DOHH2 (cell line): ENCODE measurements at regions not wholly inside any gene's neighbourhood (a gene's known extent, or its start where the extent isn't known, plus 50 kb on each side); places are given as distances from the start of the nearest gene placed in this dataset.

Experiments used
- H3F3A ChIP-seq: fragments of 200-600 bp; sonication (generic), shearing (Covaris generic); 2 replicates; pipeline ENCODE4 v1.6.0; 2016; ENCODE audit warnings: antibody characterized with exemption, mild to moderate bottlenecking; ENCODE audit not compliant: control insufficient read depth, insufficient read depth
- H3K27ac ChIP-seq: fragments of 200-600 bp; sonication (generic); 2 replicates; pipeline ENCODE4 v1.5.1; 2014; ENCODE audit warnings: low read depth, mild to moderate bottlenecking, low read length, moderate library complexity
- H3K27me3 ChIP-seq: fragments of 200-600 bp; sonication (generic); 2 replicates; pipeline ENCODE4 v1.6.1; 2014; ENCODE audit warnings: mild to moderate bottlenecking, low read length, mixed read lengths; ENCODE audit not compliant: control insufficient read depth
- H3K36me3 ChIP-seq: fragments of 200-600 bp; sonication (generic); 2 replicates; pipeline ENCODE4 v1.6.1; 2014; ENCODE audit warnings: mild to moderate bottlenecking, low read length, moderate library complexity, mixed read lengths; ENCODE audit not compliant: control insufficient read depth
- H3K4me1 ChIP-seq: fragments of 200-600 bp; sonication (generic); 2 replicates; pipeline ENCODE4 v1.6.1; 2014; ENCODE audit warnings: mild to moderate bottlenecking, low read length, mixed read lengths; ENCODE audit not compliant: control insufficient read depth
- H3K4me2 ChIP-seq: fragments of 200-600 bp; sonication (generic); 2 replicates; pipeline ENCODE4 v1.6.0; 2014; ENCODE audit warnings: mild to moderate bottlenecking, low read length, moderate library complexity
- H3K4me3 ChIP-seq: fragments of 200-600 bp; sonication (generic); 2 replicates; pipeline ENCODE4 v1.5.1; 2014; ENCODE audit warnings: mild to moderate bottlenecking, low read length, mixed read lengths
- H3K79me2 ChIP-seq: fragments of 200-600 bp; sonication (generic); 2 replicates; pipeline ENCODE4 v1.6.1; 2014; ENCODE audit warnings: mild to moderate bottlenecking, low read length, mixed read lengths; ENCODE audit not compliant: control insufficient read depth
- H3K9me2 ChIP-seq: fragments of 200-600 bp; sonication (generic); replicated peaks from 2 replicates; pipeline ENCODE4 v1.6.1; 2014; ENCODE audit warnings: mild to moderate bottlenecking, low read length, mixed read lengths; ENCODE audit not compliant: control insufficient read depth
- H3K9me3 ChIP-seq: fragments of 200-600 bp; sonication (generic); 2 replicates; pipeline ENCODE4 v1.6.1; 2014; ENCODE audit warnings: antibody characterized with exemption, low read length, mixed read lengths; ENCODE audit not compliant: control insufficient read depth, insufficient read depth
- H4K20me1 ChIP-seq: fragments of 200-600 bp; sonication (generic); 2 replicates; pipeline ENCODE4 v1.6.0; 2014; ENCODE audit warnings: low read depth, mild to moderate bottlenecking, antibody characterized with exemption, low read length, moderate library complexity; ENCODE audit not compliant: control insufficient read depth, insufficient read depth
- EZH2phosphoT487 ChIP-seq: fragments of 200-600 bp; sonication (generic); IDR thresholded peaks from 2 replicates; pipeline ENCODE4 v1.6.1; 2017; ENCODE audit warnings: borderline replicate concordance, mild to moderate bottlenecking, antibody characterized with exemption, low read length, moderate library complexity, mixed read lengths
- TF ChIP-seq, protein P1 (sequence below): fragments of 200-600 bp; sonication (generic); IDR thresholded peaks from one replicate; pipeline ENCODE4 v1.5.1; 2014; ENCODE audit warnings: antibody characterized with exemption, mild to moderate bottlenecking, low read depth, low read length; ENCODE audit not compliant: poor library complexity, severe bottlenecking

GRCh38 chr3:99342383-99342782 is 296.0 kb upstream of the COL8A1 start:
- Histone ChIP-seq H3K9me2 (no peaks in the 10 kb centered on the region), H3K9me3 (no peaks in the 10 kb centered on the region), H3K36me3 (no peaks in the 10 kb centered on the region), H3K4me1 (no peaks in the 10 kb centered on the region), H3K27ac (no peak overlapping the region), H3K79me2 (no peaks in the 10 kb centered on the region), H3F3A (no peaks in the 10 kb centered on the region), H3K4me2 (no peak overlapping the region), H3K4me3 (no peak overlapping the region), H4K20me1 (no peaks in the 10 kb centered on the region), H3K27me3 (no peaks in the 10 kb centered on the region)
- TF ChIP-seq, protein P1, sequence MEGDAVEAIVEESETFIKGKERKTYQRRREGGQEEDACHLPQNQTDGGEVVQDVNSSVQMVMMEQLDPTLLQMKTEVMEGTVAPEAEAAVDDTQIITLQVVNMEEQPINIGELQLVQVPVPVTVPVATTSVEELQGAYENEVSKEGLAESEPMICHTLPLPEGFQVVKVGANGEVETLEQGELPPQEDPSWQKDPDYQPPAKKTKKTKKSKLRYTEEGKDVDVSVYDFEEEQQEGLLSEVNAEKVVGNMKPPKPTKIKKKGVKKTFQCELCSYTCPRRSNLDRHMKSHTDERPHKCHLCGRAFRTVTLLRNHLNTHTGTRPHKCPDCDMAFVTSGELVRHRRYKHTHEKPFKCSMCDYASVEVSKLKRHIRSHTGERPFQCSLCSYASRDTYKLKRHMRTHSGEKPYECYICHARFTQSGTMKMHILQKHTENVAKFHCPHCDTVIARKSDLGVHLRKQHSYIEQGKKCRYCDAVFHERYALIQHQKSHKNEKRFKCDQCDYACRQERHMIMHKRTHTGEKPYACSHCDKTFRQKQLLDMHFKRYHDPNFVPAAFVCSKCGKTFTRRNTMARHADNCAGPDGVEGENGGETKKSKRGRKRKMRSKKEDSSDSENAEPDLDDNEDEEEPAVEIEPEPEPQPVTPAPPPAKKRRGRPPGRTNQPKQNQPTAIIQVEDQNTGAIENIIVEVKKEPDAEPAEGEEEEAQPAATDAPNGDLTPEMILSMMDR = no peak
- TF ChIP-seq EZH2phosphoT487 = no peak

- no peaks in the 10 kb centered on the region for H3K9me3 ChIP-seq
- H3K4me3 ChIP-seq = no peak overlapping the region
- H3K36me3 ChIP-seq = no peaks in the 10 kb centered on the region
- no peaks in the 10 kb centered on the region for H3K4me1 ChIP-seq
- no peak overlapping the region for H3K27ac ChIP-seq
- H3K9me2 ChIP-seq = no peaks in the 10 kb centered on the region
- no peaks in the 10 kb centered on the region for H3K27me3 ChIP-seq
- TF ChIP-seq, protein P1 = no peak
- no peak for TF ChIP-seq EZH2phosphoT487
- no peaks in the 10 kb centered on the region for H3K79me2 ChIP-seq
- H4K20me1 ChIP-seq = no peaks in the 10 kb centered on the region
- no peak overlapping the region for H3K4me2 ChIP-seq
- no peaks in the 10 kb centered on the region for H3F3A ChIP-seq
Measured at GRCh38 chr3:99339222-99339621, 299.2 kb upstream of the COL8A1 start.

- no peaks in the 10 kb centered on the region for H3K36me3 ChIP-seq
- H3K79me2 ChIP-seq = no peaks in the 10 kb centered on the region
- no peak overlapping the region for H3K4me2 ChIP-seq
- H3K9me2 ChIP-seq = no peaks in the 10 kb centered on the region
- no peak overlapping the region for H3K27ac ChIP-seq
- no peaks in the 10 kb centered on the region for H3K27me3 ChIP-seq
- TF ChIP-seq EZH2phosphoT487 = no peak
- TF ChIP-seq, protein P1 = no peak
- no peaks in the 10 kb centered on the region for H3K9me3 ChIP-seq
- no peaks in the 10 kb centered on the region for H4K20me1 ChIP-seq
- H3K4me1 ChIP-seq = no peaks in the 10 kb centered on the region
- H3K4me3 ChIP-seq = no peak overlapping the region
- no peaks in the 10 kb centered on the region for H3F3A ChIP-seq
Measured at GRCh38 chr3:99332718-99333117, 305.7 kb upstream of the COL8A1 start.

- H3K27me3 ChIP-seq = no peaks in the 10 kb centered on the region
- H3K79me2 ChIP-seq = no peaks in the 10 kb centered on the region
- no peaks in the 10 kb centered on the region for H3K9me3 ChIP-seq
- no peaks in the 10 kb centered on the region for H3K4me1 ChIP-seq
- no peak overlapping the region for H3K4me2 ChIP-seq
- H3K9me2 ChIP-seq = no peaks in the 10 kb centered on the region
- H3K36me3 ChIP-seq = no peaks in the 10 kb centered on the region
- H3K4me3 ChIP-seq = no peak overlapping the region
- TF ChIP-seq, protein P1 = no peak
- TF ChIP-seq EZH2phosphoT487 = no peak
- H4K20me1 ChIP-seq = no peaks in the 10 kb centered on the region
- no peak overlapping the region for H3K27ac ChIP-seq
- no peaks in the 10 kb centered on the region for H3F3A ChIP-seq
Measured at GRCh38 chr3:99332276-99332675, 306.1 kb upstream of the COL8A1 start.
